ENCODE measurements at regions not wholly inside any gene's neighbourhood (a gene's known extent, or its start where the extent isn't known, plus 50 kb on each side); places are given as distances from the start of the nearest gene placed in this dataset.
"Not testable (repeated sequence)": the region's sequence is repeated elsewhere in the genome, so short reads cannot be mapped to it uniquely, and the experiment has no call there.

DNA sequence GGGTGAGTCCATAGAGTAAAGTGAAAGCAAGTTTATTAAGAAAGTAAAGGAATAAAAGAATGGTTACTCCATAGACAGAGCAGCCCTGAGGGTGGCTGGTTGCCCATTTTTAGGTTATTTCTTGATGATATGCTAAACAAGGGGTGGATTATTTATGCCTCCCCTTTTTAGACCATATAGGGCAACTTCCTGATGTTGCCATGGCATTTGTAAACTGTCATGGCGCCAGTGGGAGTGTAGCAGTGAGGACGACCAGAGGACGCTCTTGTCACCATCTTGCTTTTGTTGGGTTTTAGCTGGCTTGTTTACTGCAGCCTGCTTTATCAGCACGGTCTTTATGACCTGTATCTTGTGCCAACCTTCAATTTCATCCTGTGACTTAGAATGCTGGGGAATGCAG lies 155.4 kb upstream of the FBXO11 start:
- H3K4me3 ChIP-seq (ENCODE audit: low read length in 2 of 2); H3K9me3 ChIP-seq (ENCODE audit: control insufficient read depth in 2 of 2, insufficient read depth in 1 of 2, low read length in 1 of 2); H3K27ac ChIP-seq (ENCODE audit: low read depth in 1 of 2, low read length in 1 of 2); H3K27me3 ChIP-seq (ENCODE audit: control insufficient read depth in 2 of 2, insufficient read depth in 1 of 2, low read length in 1 of 2); H3K36me3 ChIP-seq (ENCODE audit: control insufficient read depth in 2 of 2, insufficient read depth in 2 of 2, low read length in 1 of 2); DNase-seq (ENCODE audit: low read depth in 6 of 9, low spot score in 9 of 9); H3K4me1 ChIP-seq (ENCODE audit: control insufficient read depth in 2 of 2, insufficient read depth in 2 of 2, low read length in 2 of 2): not testable (repeated sequence)
- WGBS, result 96% methylated on average over 4 of the region's 4 CpGs

DNA sequence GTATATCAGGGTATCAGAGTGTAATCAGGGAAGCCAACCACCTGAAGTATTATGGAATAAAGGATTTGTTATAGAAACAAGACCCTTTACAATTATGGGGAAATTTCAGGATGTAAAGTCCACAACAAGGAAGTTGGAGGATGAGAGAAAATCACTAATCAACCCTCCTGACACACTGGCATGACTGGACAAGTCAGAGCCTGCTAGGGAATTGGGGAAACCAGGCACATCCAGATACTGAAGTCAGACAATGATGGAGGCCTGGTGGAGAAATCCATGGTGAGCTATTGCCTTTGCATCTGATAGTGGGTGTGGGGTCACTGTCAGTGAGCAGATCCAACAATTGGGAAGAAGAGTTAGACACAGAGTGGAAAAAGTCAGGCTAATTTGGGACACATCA lies 158.8 kb upstream of the FBXO11 start:
- DNase-seq (ENCODE audit: low read depth in 6 of 9, low spot score in 9 of 9), result no peak
- no peaks in the 10 kb centered on the region for H3K36me3 ChIP-seq (ENCODE audit: control insufficient read depth in 2 of 2, insufficient read depth in 2 of 2, low read length in 1 of 2)
- H3K4me3 ChIP-seq (ENCODE audit: low read length in 2 of 2), result no peak overlapping the region
- no peaks in the 10 kb centered on the region for H3K9me3 ChIP-seq (ENCODE audit: control insufficient read depth in 2 of 2, insufficient read depth in 1 of 2, low read length in 1 of 2)
- no peak overlapping the region for H3K27ac ChIP-seq (ENCODE audit: low read depth in 1 of 2, low read length in 1 of 2)
- H3K4me1 ChIP-seq (ENCODE audit: control insufficient read depth in 2 of 2, insufficient read depth in 2 of 2, low read length in 2 of 2), result no peaks in the 10 kb centered on the region
- H3K27me3 ChIP-seq (ENCODE audit: control insufficient read depth in 2 of 2, insufficient read depth in 1 of 2, low read length in 1 of 2), result no peaks in the 10 kb centered on the region

DNA sequence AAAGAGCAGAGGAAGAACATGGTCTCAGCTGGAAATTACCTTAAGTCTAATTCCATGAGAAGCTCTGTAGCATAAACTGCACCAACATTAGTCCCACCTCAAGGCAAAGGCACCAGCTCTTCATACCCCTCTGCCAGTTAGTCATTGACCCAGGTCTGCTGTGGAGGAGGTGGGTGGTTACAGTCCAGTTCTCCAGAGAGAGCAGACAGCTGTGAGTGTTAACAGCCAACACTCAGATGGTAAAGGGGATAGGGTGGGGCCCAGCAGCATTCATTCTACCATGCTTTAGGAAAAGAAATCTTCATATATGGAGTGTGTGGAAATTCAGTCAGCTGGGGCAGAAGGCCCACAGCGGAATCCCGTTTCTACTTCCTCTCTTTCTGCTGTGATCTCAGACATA lies 159.7 kb upstream of the FBXO11 start:
- no peaks in the 10 kb centered on the region for H3K36me3 ChIP-seq (ENCODE audit: control insufficient read depth in 2 of 2, insufficient read depth in 2 of 2, low read length in 1 of 2)
- 81% methylated on average over 2 of the region's 2 CpGs for WGBS
- no peaks in the 10 kb centered on the region for H3K9me3 ChIP-seq (ENCODE audit: control insufficient read depth in 2 of 2, insufficient read depth in 1 of 2, low read length in 1 of 2)
- no peak for DNase-seq (ENCODE audit: low read depth in 6 of 9, low spot score in 9 of 9)
- no peak overlapping the region for H3K27ac ChIP-seq (ENCODE audit: low read depth in 1 of 2, low read length in 1 of 2)
- no peaks in the 10 kb centered on the region for H3K27me3 ChIP-seq (ENCODE audit: control insufficient read depth in 2 of 2, insufficient read depth in 1 of 2, low read length in 1 of 2)
- no peak overlapping the region for H3K4me3 ChIP-seq (ENCODE audit: low read length in 2 of 2)
- no peaks in the 10 kb centered on the region for H3K4me1 ChIP-seq (ENCODE audit: control insufficient read depth in 2 of 2, insufficient read depth in 2 of 2, low read length in 2 of 2)

DNA sequence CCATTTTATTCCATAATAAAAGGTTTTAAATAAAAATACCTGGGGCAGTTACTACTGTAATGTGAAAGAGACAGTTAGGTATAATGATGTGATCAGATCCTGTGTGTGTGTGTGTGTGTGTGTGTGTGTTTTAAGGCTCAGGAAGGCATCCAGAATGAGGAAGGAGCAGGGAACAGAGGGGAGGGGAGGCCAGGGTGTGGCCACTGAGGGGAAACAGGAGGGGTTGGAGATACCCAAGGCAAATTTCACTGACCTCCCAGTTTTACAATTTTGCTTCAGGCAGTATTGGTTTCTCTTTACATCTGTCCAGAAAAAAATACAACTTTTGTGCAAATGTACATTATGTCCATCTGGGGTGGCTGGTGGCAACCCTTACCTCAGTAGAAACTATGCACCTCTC lies 163.5 kb upstream of the FBXO11 start:
- H3K9me3 ChIP-seq (ENCODE audit: control insufficient read depth in 2 of 2, insufficient read depth in 1 of 2, low read length in 1 of 2), result no peaks in the 10 kb centered on the region
- H3K27ac ChIP-seq (ENCODE audit: low read depth in 1 of 2, low read length in 1 of 2), result no peak overlapping the region
- H3K36me3 ChIP-seq (ENCODE audit: control insufficient read depth in 2 of 2, insufficient read depth in 2 of 2, low read length in 1 of 2), result no peaks in the 10 kb centered on the region
- DNase-seq (ENCODE audit: low read depth in 6 of 9, low spot score in 9 of 9), result no peak
- no peaks in the 10 kb centered on the region for H3K27me3 ChIP-seq (ENCODE audit: control insufficient read depth in 2 of 2, insufficient read depth in 1 of 2, low read length in 1 of 2)
- H3K4me1 ChIP-seq (ENCODE audit: control insufficient read depth in 2 of 2, insufficient read depth in 2 of 2, low read length in 2 of 2), result no peaks in the 10 kb centered on the region
- no peak overlapping the region for H3K4me3 ChIP-seq (ENCODE audit: low read length in 2 of 2)

DNA sequence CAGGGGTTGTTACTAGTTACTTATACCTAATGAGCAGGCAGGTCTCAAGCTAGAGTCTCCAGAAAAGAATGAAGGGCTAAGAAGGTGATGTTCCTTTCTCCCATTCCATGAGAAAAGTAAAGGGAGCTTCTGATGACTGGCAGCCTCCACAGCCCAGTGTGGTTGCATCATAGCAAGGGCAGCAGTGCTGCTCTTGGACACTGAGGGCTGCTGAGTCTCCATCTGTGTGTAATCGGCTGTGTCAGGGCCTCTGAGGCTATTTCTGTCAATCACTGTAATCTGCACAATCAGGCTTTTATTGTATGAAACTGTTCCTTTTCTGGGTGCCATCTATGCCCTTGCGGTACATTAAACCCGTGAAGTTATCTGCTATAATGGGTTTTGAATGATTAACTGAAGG lies 164.1 kb upstream of the FBXO11 start:
- Histone ChIP-seq H3K36me3 (ENCODE audit: control insufficient read depth in 2 of 2, insufficient read depth in 2 of 2, low read length in 1 of 2) (no peaks in the 10 kb centered on the region), H3K27ac (ENCODE audit: low read depth in 1 of 2, low read length in 1 of 2) (no peak overlapping the region), H3K4me1 (ENCODE audit: control insufficient read depth in 2 of 2, insufficient read depth in 2 of 2, low read length in 2 of 2) (no peaks in the 10 kb centered on the region), H3K9me3 (ENCODE audit: control insufficient read depth in 2 of 2, insufficient read depth in 1 of 2, low read length in 1 of 2) (no peaks in the 10 kb centered on the region), H3K27me3 (ENCODE audit: control insufficient read depth in 2 of 2, insufficient read depth in 1 of 2, low read length in 1 of 2) (no peaks in the 10 kb centered on the region), H3K4me3 (ENCODE audit: low read length in 2 of 2) (no peak overlapping the region)
- 93% methylated on average over 3 of the region's 3 CpGs for WGBS
- DNase-seq (ENCODE audit: low read depth in 6 of 9, low spot score in 9 of 9), result no peak

DNA sequence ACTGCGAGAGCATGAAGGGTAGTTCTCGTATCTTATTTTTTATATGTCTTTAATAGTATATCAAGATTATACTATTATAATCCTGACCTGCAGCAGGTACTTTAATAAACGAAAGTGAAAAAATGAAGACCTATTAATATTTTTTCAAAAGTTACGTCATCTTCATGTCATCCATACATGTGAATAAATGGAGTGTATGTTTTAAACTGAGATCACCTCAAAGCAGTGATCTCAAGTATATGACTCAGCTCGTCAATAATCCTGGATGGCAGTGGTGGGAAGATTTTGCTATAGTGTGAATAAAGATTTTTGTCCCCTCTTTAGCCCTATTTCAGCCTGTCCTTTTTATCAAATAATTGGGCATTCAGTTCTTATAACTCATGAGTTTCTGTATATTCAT lies 166.3 kb upstream of the FBXO11 start:
- no peaks in the 10 kb centered on the region for H3K4me1 ChIP-seq (ENCODE audit: control insufficient read depth in 2 of 2, insufficient read depth in 2 of 2, low read length in 2 of 2)
- no peaks in the 10 kb centered on the region for H3K36me3 ChIP-seq (ENCODE audit: control insufficient read depth in 2 of 2, insufficient read depth in 2 of 2, low read length in 1 of 2)
- H3K27ac ChIP-seq (ENCODE audit: low read depth in 1 of 2, low read length in 1 of 2), result no peak overlapping the region
- no peaks in the 10 kb centered on the region for H3K27me3 ChIP-seq (ENCODE audit: control insufficient read depth in 2 of 2, insufficient read depth in 1 of 2, low read length in 1 of 2)
- H3K9me3 ChIP-seq (ENCODE audit: control insufficient read depth in 2 of 2, insufficient read depth in 1 of 2, low read length in 1 of 2), result no peaks in the 10 kb centered on the region
- WGBS, result 98% methylated on average over 5 of the region's 5 CpGs
- no peak overlapping the region for H3K4me3 ChIP-seq (ENCODE audit: low read length in 2 of 2)
- no peak for DNase-seq (ENCODE audit: low read depth in 6 of 9, low spot score in 9 of 9)

DNA sequence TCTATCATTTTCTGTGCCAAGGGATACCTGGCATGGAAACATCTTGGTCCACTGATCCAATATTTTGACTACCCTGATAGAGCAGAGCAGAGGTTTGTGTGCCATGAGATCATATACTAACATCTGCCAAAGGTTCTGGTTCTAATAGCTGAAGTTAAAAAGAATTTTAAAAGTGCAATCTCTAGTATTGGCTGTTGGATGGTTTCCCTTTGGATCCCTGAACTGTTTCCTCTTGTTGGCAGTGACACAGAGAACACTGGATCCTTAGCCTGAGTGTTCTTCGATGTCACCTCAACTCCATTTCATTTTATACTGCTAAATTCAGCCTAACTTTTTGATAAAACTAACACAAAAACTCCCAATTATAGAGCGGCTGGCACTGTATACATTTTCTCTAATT lies 169.3 kb upstream of the FBXO11 start:
- H3K27ac ChIP-seq (ENCODE audit: low read depth in 1 of 2, low read length in 1 of 2), result no peak overlapping the region
- H3K4me3 ChIP-seq (ENCODE audit: low read length in 2 of 2), result no peak overlapping the region
- no peaks in the 10 kb centered on the region for H3K36me3 ChIP-seq (ENCODE audit: control insufficient read depth in 2 of 2, insufficient read depth in 2 of 2, low read length in 1 of 2)
- no peak for DNase-seq (ENCODE audit: low read depth in 6 of 9, low spot score in 9 of 9)
- no peaks in the 10 kb centered on the region for H3K9me3 ChIP-seq (ENCODE audit: control insufficient read depth in 2 of 2, insufficient read depth in 1 of 2, low read length in 1 of 2)
- H3K27me3 ChIP-seq (ENCODE audit: control insufficient read depth in 2 of 2, insufficient read depth in 1 of 2, low read length in 1 of 2), result no peaks in the 10 kb centered on the region
- no peaks in the 10 kb centered on the region for H3K4me1 ChIP-seq (ENCODE audit: control insufficient read depth in 2 of 2, insufficient read depth in 2 of 2, low read length in 2 of 2)
- WGBS, result 98% methylated on average over 2 of the region's 2 CpGs

DNA sequence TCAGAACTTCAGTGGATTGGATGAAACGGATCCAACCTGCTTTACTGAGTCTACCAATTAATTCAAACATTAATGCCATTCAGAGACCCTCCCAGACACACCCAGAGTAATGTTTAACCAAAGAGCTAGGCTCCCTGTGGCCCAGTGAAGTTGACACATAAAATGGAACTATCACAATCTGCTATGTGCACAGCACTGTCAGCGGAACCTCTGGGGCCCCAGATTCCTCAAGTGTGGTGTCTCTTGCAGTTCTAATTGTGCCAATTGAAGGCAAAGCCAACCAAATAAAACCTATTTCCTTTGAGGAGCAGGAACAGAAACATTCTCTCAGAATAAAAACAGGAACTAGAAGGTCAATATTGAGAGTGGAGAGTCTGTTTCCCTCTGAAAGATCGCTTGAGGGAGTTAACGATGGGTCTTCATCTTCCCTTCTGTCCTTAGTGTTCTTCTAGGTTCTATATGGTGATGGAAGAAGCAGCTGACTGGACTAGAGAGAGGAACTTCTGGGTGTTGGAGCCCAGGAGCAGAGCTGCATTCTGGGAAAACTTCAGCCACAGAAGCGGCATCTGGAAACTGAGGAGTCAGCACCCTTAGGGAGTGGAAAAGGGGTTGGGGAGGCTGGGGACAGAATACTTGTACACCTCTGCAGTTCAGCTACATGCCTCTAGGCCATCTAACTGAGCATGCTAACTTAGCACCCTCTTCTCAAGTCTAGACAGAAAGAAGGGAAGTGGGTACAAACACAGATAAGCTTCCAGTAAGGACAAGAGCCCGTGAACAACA lies 174.4 kb upstream of the FBXO11 start:
- Histone ChIP-seq H3K4me1 (ENCODE audit: control insufficient read depth in 2 of 2, insufficient read depth in 2 of 2, low read length in 2 of 2) (no peaks in the 10 kb centered on the region), H3K9me3 (ENCODE audit: control insufficient read depth in 2 of 2, insufficient read depth in 1 of 2, low read length in 1 of 2) (no peaks in the 10 kb centered on the region), H3K36me3 (ENCODE audit: control insufficient read depth in 2 of 2, insufficient read depth in 2 of 2, low read length in 1 of 2) (no peaks in the 10 kb centered on the region), H3K27ac (ENCODE audit: low read depth in 1 of 2, low read length in 1 of 2) (no peak overlapping the region), H3K4me3 (ENCODE audit: low read length in 2 of 2) (no peak overlapping the region), H3K27me3 (ENCODE audit: control insufficient read depth in 2 of 2, insufficient read depth in 1 of 2, low read length in 1 of 2) (no peaks in the 10 kb centered on the region)
- DNase-seq (ENCODE audit: low read depth in 6 of 9, low spot score in 9 of 9), result peak in 1 of 9 donors; percentile 8
- 92% methylated on average over 6 of the region's 6 CpGs for WGBS

DNA sequence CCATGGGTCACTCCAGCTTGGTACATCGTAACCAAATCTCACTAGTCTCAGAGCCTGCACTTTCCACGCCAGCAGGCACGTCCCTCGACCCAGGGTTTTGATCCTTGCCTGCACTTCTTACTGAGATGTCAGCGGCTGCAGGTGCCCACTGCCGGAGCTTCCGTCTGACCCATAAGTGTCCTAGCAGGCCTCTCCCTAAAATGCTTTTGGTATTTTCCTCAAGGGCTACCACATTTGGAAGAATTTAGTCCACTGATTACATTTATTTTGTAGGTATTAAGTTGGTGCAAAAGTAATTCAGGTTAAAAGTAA lies 175.0 kb upstream of the FBXO11 start:
- H3K36me3 ChIP-seq (ENCODE audit: control insufficient read depth in 2 of 2, insufficient read depth in 2 of 2, low read length in 1 of 2), result no peaks in the 10 kb centered on the region
- WGBS, result 83% methylated on average over 7 of the region's 7 CpGs
- DNase-seq (ENCODE audit: low read depth in 6 of 9, low spot score in 9 of 9), result no peak
- no peak overlapping the region for H3K4me3 ChIP-seq (ENCODE audit: low read length in 2 of 2)
- no peaks in the 10 kb centered on the region for H3K27me3 ChIP-seq (ENCODE audit: control insufficient read depth in 2 of 2, insufficient read depth in 1 of 2, low read length in 1 of 2)
- H3K9me3 ChIP-seq (ENCODE audit: control insufficient read depth in 2 of 2, insufficient read depth in 1 of 2, low read length in 1 of 2), result no peaks in the 10 kb centered on the region
- H3K4me1 ChIP-seq (ENCODE audit: control insufficient read depth in 2 of 2, insufficient read depth in 2 of 2, low read length in 2 of 2), result no peaks in the 10 kb centered on the region
- no peak overlapping the region for H3K27ac ChIP-seq (ENCODE audit: low read depth in 1 of 2, low read length in 1 of 2)

DNA sequence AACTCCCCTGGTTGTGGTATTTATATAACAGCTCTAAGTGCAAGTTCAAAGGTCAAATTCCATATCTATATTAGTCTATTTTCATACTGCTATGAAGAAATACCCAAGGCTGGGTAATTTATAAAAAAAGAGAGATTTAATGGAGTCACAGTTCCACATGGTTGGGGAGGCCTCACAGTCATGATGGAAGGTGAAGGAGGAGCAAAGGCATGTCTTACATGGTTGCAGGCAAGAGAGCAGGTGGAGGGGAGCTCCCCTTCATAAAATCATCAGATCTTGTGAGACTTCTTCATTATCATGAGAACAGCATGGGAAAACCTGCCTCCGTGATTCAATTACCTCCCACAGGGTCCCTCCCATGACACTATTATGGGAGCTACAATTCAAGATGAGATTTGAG lies 179.6 kb upstream of the FBXO11 start:
- 95% methylated on average over 1 of the region's 1 CpG for WGBS
- no peak overlapping the region for H3K27ac ChIP-seq (ENCODE audit: low read depth in 1 of 2, low read length in 1 of 2)
- no peak for DNase-seq (ENCODE audit: low read depth in 6 of 9, low spot score in 9 of 9)

More for the DNA sequence above, 179.6 kb upstream of the FBXO11 start:
- no peaks in the 10 kb centered on the region for H3K9me3 ChIP-seq (ENCODE audit: control insufficient read depth in 2 of 2, insufficient read depth in 1 of 2, low read length in 1 of 2)
- H3K27me3 ChIP-seq (ENCODE audit: control insufficient read depth in 2 of 2, insufficient read depth in 1 of 2, low read length in 1 of 2), result no peaks in the 10 kb centered on the region
- H3K36me3 ChIP-seq (ENCODE audit: control insufficient read depth in 2 of 2, insufficient read depth in 2 of 2, low read length in 1 of 2), result no peaks in the 10 kb centered on the region
- H3K4me1 ChIP-seq (ENCODE audit: control insufficient read depth in 2 of 2, insufficient read depth in 2 of 2, low read length in 2 of 2), result no peaks in the 10 kb centered on the region
- H3K4me3 ChIP-seq (ENCODE audit: low read length in 2 of 2), result no peak overlapping the region
